ENCODE measurements at regions not wholly inside any gene's neighbourhood (a gene's known extent, or its start where the extent isn't known, plus 50 kb on each side); places are given as distances from the start of the nearest gene placed in this dataset.
"Not testable (repeated sequence)": the region's sequence is repeated elsewhere in the genome, so short reads cannot be mapped to it uniquely, and the experiment has no call there.

GRCh38 chr2:37573451-37574388, 97.7 kb downstream of the CDC42EP3 start:
- DNase-seq: no peak

GRCh38 chr2:37575780-37576179, 95.7 kb downstream of the CDC42EP3 start:
- DNase-seq: no peak

GRCh38 chr2:37576194-37576593, 95.2 kb downstream of the CDC42EP3 start:
- DNase-seq: not testable (repeated sequence)

- DNase-seq: no peak
These were observed 94.6 kb downstream of the CDC42EP3 start for GRCh38 chr2:37576831-37577230.

- no peak for DNase-seq
These were observed 92.2 kb downstream of the CDC42EP3 start for GRCh38 chr2:37579192-37579713.

GRCh38 chr2:37579949-37580348, 91.5 kb downstream of the CDC42EP3 start:
- not testable (repeated sequence) for DNase-seq

- DNase-seq: no peak
These were observed 90.0 kb downstream of the CDC42EP3 start for GRCh38 chr2:37581433-37581832.

GRCh38 chr2:37582481-37583220, 88.8 kb downstream of the CDC42EP3 start:
- no peak for DNase-seq

GRCh38 chr2:37583402-37583801, 88.0 kb downstream of the CDC42EP3 start:
- DNase-seq: no peak

GRCh38 chr2:37583867-37584266, 87.6 kb downstream of the CDC42EP3 start:
- DNase-seq: no peak

- peak in 1 of 2 donors; percentile 29 for DNase-seq
These were observed 86.0 kb downstream of the CDC42EP3 start for GRCh38 chr2:37585295-37585908.

GRCh38 chr2:37585982-37586621, 85.3 kb downstream of the CDC42EP3 start:
- peak; percentile 64 to 74 for DNase-seq

- no peak for DNase-seq
These were observed 84.7 kb downstream of the CDC42EP3 start for GRCh38 chr2:37586663-37587317.

- DNase-seq: no peak
These were observed 83.6 kb downstream of the CDC42EP3 start for GRCh38 chr2:37587817-37588216.

- no peak for DNase-seq
These were observed 83.1 kb downstream of the CDC42EP3 start for GRCh38 chr2:37588316-37588777.

GRCh38 chr2:37589298-37589697, 82.1 kb downstream of the CDC42EP3 start:
- no peak for DNase-seq

- no peak for DNase-seq
These were observed 81.3 kb downstream of the CDC42EP3 start for GRCh38 chr2:37590119-37590571.
